Tibial artery (tissue), 4 donors: ENCODE measurements at regions not wholly inside any gene's neighbourhood (a gene's known extent, or its start where the extent isn't known, plus 50 kb on each side); places are given as distances from the start of the nearest gene placed in this dataset.
"Not testable (repeated sequence)": the region's sequence is repeated elsewhere in the genome, so short reads cannot be mapped to it uniquely, and the experiment has no call there.

Experiments
- DNase-seq, 2 donors: peaks; one replicate each; pipeline ENCODE4 v3.0.0-alpha.2; 2019
- H3K27ac ChIP-seq, 2 donors: fragments of 200-600 bp; sonication (generic) in 1 of 2; 1 replicate in 1 of 2; 2 replicates in 1 of 2; pipeline ENCODE4 v1.5.1; 2018 to 2019; ENCODE audit warnings: mild to moderate bottlenecking in 1 of 2
- H3K27me3 ChIP-seq, 2 donors: fragments of 200-600 bp; sonication (generic) in 1 of 2; one replicate each; pipeline versions ENCODE4 v1.5.1 to v1.6.0; 2016 to 2019
- H3K36me3 ChIP-seq, 3 donors: fragments of 200-600 bp; sonication (generic) in 2 of 3; one replicate each; pipeline ENCODE4 v1.5.1; 2016 to 2019; ENCODE audit warnings: mild to moderate bottlenecking in 2 of 3
- H3K4me1 ChIP-seq, 4 donors: fragments of 200-600 bp; sonication (generic) in 2 of 4; 1 replicate in 3 of 4; 2 replicates in 1 of 4; pipeline ENCODE4 v1.5.1; 2016 to 2019
- H3K4me3 ChIP-seq, 2 donors: fragments of 200-600 bp; sonication (generic) in 1 of 2; 1 replicate in 1 of 2; 2 replicates in 1 of 2; pipeline ENCODE4 v1.5.1; 2018 to 2019; ENCODE audit warnings: mild to moderate bottlenecking in 2 of 2
- H3K9me3 ChIP-seq, 3 donors: fragments of 200-600 bp; sonication (generic) in 1 of 3; one replicate each; pipeline ENCODE4 v1.5.1; 2016 to 2019
- intact Hi-C: fragments of 100-400 bp; cut with DNase I; formaldehyde crosslinking; loops from one replicate; pipeline ENCODE4 v1.15.0; 2023; ENCODE audit warnings: low total_unique reads
- TF ChIP-seq, protein P1 (sequence below), 2 experiments: fragments of 200-600 bp in 1 of 2; fragments of 450-650 bp in 1 of 2; IDR thresholded peaks; one replicate each; pipeline ENCODE4 v1.5.1; 2017 to 2019; ENCODE audit warnings: antibody characterized with exemption in 2 of 2, mild to moderate bottlenecking in 1 of 2, moderate library complexity in 1 of 2

DNA sequence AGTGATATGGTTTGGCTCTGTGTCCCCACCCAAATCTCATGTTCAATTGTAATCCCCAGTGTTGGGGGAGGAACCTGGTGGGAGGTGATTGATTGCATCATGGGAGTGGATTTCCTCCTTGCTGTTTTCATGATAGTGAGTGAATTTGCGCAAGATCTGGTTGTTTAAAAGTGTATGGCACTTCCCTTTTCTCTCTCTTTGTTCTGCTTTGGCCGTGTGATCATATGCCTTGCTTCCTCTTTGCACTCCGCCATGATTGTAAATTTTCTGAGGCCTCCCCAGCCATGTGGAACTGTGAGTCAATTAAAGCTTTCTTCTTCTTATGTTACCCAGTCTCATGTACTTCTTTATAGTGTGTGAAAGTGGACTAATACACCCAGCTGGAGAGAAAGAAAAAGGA, 113.0 kb upstream of the AADAT start:
- Histone ChIP-seq H3K4me3 (no peak overlapping the region), H3K9me3 (no peaks in the 10 kb centered on the region), H3K36me3 (no peaks in the 10 kb centered on the region), H3K27me3 (no peaks in the 10 kb centered on the region), H3K27ac (no peak overlapping the region), H3K4me1 (no peaks in the 10 kb centered on the region)
- DNase-seq, result no peak
- intact Hi-C loops, result no loop called here
- TF ChIP-seq, protein P1, sequence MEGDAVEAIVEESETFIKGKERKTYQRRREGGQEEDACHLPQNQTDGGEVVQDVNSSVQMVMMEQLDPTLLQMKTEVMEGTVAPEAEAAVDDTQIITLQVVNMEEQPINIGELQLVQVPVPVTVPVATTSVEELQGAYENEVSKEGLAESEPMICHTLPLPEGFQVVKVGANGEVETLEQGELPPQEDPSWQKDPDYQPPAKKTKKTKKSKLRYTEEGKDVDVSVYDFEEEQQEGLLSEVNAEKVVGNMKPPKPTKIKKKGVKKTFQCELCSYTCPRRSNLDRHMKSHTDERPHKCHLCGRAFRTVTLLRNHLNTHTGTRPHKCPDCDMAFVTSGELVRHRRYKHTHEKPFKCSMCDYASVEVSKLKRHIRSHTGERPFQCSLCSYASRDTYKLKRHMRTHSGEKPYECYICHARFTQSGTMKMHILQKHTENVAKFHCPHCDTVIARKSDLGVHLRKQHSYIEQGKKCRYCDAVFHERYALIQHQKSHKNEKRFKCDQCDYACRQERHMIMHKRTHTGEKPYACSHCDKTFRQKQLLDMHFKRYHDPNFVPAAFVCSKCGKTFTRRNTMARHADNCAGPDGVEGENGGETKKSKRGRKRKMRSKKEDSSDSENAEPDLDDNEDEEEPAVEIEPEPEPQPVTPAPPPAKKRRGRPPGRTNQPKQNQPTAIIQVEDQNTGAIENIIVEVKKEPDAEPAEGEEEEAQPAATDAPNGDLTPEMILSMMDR (IDR thresholded peaks at IDR 0.05), result no peak

DNA sequence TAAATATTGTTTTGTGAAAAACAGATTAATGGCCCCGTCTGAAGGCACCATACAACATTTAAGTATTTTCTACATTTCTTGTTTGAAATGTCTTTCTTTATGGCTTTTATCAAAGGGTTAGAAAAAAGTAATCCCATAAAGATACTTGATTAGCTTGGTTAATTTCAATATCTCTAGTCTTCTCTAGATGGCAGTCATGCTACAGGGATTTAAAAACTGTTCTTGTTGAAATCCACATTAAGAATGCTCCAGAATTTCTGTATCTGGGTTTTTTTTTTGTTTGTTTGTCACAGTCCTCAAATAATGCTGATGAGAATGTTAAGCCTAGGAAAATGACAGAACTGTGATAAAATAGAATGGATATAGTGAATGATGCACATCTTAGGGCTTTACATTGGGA, 109.0 kb upstream of the AADAT start:
- no peak for DNase-seq
- Histone ChIP-seq H3K27ac (no peak overlapping the region), H3K4me3 (no peak overlapping the region), H3K27me3 (no peaks in the 10 kb centered on the region), H3K4me1 (no peaks in the 10 kb centered on the region), H3K9me3 (no peaks in the 10 kb centered on the region), H3K36me3 (no peaks in the 10 kb centered on the region)
- TF ChIP-seq, protein P1 (IDR thresholded peaks at IDR 0.05), result no peak
- intact Hi-C loops, result no loop called here

DNA sequence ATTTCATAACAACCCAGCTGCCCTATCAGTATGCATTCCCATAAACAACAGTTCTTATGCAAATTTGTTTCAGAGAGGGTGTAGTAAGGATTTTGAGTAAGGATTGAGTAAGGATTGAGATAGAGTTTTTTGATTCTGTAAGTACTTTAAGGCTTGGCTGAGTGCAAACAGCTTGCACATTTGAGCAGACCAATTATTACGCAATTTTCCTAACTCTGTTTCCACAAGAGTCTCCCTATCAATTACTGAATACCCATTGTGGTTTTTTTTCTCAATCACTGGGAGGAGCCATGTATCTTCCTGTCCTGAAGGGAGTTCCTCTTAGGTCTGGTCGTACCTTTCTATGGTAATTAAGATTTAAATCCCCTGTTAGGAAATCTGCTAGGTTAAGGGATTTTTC, 105.0 kb upstream of the AADAT start:
- H3K27ac ChIP-seq, intact Hi-C loops, H3K36me3 ChIP-seq, H3K4me1 ChIP-seq, H3K9me3 ChIP-seq, H3K27me3 ChIP-seq, DNase-seq, H3K4me3 ChIP-seq: not testable (repeated sequence)

DNA sequence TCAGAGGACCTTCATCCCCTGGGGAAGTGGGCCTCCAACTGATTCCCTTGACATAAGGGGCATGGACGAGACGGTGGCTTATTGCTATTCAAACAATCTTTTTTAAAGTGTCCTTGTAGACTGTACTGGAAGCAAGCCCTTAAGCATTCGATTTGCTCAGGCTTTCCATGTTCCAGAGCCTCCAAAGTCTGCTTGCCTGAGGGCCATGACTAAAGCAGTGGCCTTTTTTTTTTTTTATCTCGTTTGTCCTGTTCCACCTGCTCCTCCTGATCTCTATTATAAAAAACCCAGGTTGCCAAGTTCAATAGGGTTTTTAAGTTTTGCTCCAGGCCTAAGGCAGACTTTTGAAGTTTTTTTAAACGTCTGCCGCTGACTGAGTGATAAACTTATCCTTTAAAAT, 103.7 kb upstream of the AADAT start:
- Histone ChIP-seq H3K4me3 (no peak overlapping the region), H3K27ac (no peak overlapping the region)
- intact Hi-C loops, result no loop called here

DNA sequence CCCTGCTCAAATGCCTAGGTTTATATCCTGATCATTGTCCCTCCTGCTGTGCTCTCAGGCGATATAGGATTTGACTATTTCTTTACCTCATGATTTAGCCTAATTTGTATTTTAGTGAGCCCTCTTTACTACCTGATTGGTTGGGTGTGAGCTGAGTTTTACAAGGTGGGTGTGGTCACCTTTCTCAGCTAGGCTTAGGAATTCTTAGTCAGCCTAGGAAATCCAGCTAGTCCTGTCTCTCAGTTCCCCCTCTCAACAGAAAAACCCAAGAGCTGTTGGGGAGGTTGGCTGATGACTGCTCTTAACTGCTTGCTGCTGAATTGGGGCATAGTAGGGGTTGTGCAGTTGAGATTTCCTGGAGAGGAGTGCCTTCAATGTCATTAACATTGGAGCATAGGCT, 100.5 kb upstream of the AADAT start:
- no peak for DNase-seq
- intact Hi-C loops, result no loop called here

More for the DNA sequence above, 103.7 kb upstream of the AADAT start:
- no peaks in the 10 kb centered on the region for H3K9me3 ChIP-seq
- DNase-seq, result no peak
- TF ChIP-seq, protein P1 (IDR thresholded peaks at IDR 0.05), result no peak
- H3K27me3 ChIP-seq, result no peaks in the 10 kb centered on the region
- no peaks in the 10 kb centered on the region for H3K4me1 ChIP-seq
- no peaks in the 10 kb centered on the region for H3K36me3 ChIP-seq

DNA sequence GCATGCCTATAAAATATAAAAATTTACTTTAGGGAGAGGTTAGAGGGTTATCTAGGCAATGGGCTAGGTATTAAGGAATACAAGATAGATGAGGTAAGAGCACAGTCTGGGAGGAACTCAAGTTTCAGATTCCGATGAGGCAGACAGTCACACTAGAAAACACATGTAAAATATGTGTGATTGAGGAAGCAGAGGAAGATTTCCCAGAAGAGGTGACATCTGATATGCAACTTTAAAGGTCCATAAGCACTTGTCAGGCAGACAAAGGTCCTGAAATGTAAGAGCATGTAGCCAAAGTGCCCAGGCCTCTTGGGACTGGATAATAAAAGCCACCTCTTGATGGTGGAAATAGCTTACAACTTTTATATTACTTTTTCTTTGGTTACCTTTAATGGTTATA, 81.1 kb upstream of the AADAT start:
- DNase-seq, result no peak
- Histone ChIP-seq H3K27ac (no peak overlapping the region), H3K9me3 (no peaks in the 10 kb centered on the region), H3K36me3 (no peaks in the 10 kb centered on the region), H3K27me3 (no peaks in the 10 kb centered on the region), H3K4me1 (no peaks in the 10 kb centered on the region), H3K4me3 (no peak overlapping the region)
- TF ChIP-seq, protein P1 (IDR thresholded peaks at IDR 0.05), result no peak
- intact Hi-C loops, result no loop called here

More for the DNA sequence above, 100.5 kb upstream of the AADAT start:
- Histone ChIP-seq H3K9me3 (no peaks in the 10 kb centered on the region), H3K4me1 (no peaks in the 10 kb centered on the region), H3K4me3 (no peak overlapping the region), H3K27ac (no peak overlapping the region), H3K36me3 (no peaks in the 10 kb centered on the region), H3K27me3 (no peaks in the 10 kb centered on the region)
- TF ChIP-seq, protein P1 (IDR thresholded peaks at IDR 0.05), result no peak
